ENCODE measurements at regions not wholly inside any gene's neighbourhood (a gene's known extent, or its start where the extent isn't known, plus 50 kb on each side); places are given as distances from the start of the nearest gene placed in this dataset.

DNA sequence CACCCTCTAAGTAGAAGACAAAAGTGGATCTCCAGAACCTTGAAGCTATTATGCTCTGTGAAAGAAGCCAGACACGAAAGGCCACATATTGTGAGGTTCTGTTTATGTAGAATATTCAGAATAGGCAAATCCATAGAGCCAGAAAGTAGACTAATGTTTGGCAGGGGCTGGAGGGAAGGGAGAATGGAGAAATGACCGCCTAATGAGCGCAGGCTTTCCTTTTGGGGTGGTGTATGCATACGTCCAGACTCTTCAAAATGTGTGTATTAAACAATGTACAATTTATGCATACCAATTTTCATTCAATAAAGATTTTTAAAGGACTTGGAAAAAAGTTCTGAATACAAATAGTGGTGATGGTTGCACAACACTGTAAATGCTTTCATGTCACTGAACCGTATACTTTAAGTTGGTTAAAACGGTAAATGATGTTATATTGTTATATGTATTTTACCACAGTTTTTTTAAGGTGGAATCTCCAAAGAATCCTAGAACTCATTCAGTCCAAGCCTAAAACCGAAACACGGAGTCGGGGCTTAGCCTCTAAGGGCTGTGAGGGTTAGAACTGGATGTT is 397.4 kb downstream of the SOX9 start:
- no peak for DNase-seq
- Mint-ChIP-seq H3K9me3 (no peaks in the 10 kb centered on the region), H3K4me1 (no peaks in the 10 kb centered on the region), H3K4me3 (no peak overlapping the region), H3K27ac (no peak overlapping the region), H3K27me3 (peaks cover 12% of the 10 kb centered on the region), H3K36me3 (ENCODE audit: low read depth) (no peaks in the 10 kb centered on the region)
- ChIA-PET CTCF (no interaction called here), POLR2A (no interaction called here)

GRCh38 chr17:72518753-72519597 is 398.2 kb downstream of the SOX9 start:
- Mint-ChIP-seq H3K36me3 (ENCODE audit: low read depth) (no peaks in the 10 kb centered on the region), H3K4me1 (no peaks in the 10 kb centered on the region), H3K27me3 (peaks cover 12% of the 10 kb centered on the region), H3K27ac (no peak overlapping the region), H3K9me3 (no peaks in the 10 kb centered on the region), H3K4me3 (no peak overlapping the region)
- CTCF ChIA-PET = no interaction called here
- DNase-seq = no peak
- POLR2A ChIA-PET = no interaction called here

DNA sequence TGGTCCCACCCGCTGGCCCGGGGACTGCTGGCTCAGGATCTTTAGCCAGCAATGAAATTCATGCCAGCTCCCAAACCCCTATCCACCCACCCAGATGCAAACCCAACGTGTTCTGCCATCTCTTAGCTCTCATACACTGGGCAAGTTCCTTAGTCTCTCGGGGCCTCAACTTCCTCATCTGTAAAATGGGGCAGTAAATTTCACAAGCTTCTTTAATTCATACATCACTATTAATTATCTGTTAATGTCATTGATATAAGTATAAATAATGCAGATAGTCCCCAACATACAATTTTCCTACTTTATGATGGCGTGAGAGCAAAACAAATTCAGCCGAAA is 398.7 kb downstream of the SOX9 start:
- Mint-ChIP-seq H3K4me1 (no peaks in the 10 kb centered on the region), H3K27me3 (peaks cover 12% of the 10 kb centered on the region), H3K36me3 (ENCODE audit: low read depth) (no peaks in the 10 kb centered on the region), H3K4me3 (no peak overlapping the region), H3K27ac (no peak overlapping the region), H3K9me3 (no peaks in the 10 kb centered on the region)
- CTCF ChIA-PET = no interaction called here
- DNase-seq = no peak
- POLR2A ChIA-PET = no interaction called here

GRCh38 chr17:72520665-72521303 is 400.0 kb downstream of the SOX9 start:
- H3K4me3 Mint-ChIP-seq = no peak overlapping the region
- no peaks in the 10 kb centered on the region for H3K4me1 Mint-ChIP-seq
- ChIA-PET POLR2A (no interaction called here), CTCF (interaction anchor here (0.5 to 0.6 kb wide), 2 partner anchors 108 to 149 kb away, joined by 3 read pairs; no protein-coding TSS in a partner anchor)
- no peak for DNase-seq
- no peaks in the 10 kb centered on the region for H3K36me3 Mint-ChIP-seq (ENCODE audit: low read depth)
- H3K27ac Mint-ChIP-seq = no peak overlapping the region
- H3K9me3 Mint-ChIP-seq = no peaks in the 10 kb centered on the region
- H3K27me3 Mint-ChIP-seq = peaks cover 12% of the 10 kb centered on the region

- CTCF ChIA-PET = no interaction called here
- peaks cover 6% of the 10 kb centered on the region for H3K27me3 Mint-ChIP-seq
- no peaks in the 10 kb centered on the region for H3K4me1 Mint-ChIP-seq
- no peak overlapping the region for H3K27ac Mint-ChIP-seq
- no peaks in the 10 kb centered on the region for H3K9me3 Mint-ChIP-seq
- POLR2A ChIA-PET = no interaction called here
- H3K4me3 Mint-ChIP-seq = no peak overlapping the region
- no peak for DNase-seq
- H3K36me3 Mint-ChIP-seq (ENCODE audit: low read depth) = no peaks in the 10 kb centered on the region
These were observed 402.7 kb downstream of the SOX9 start for GRCh38 chr17:72523491-72523890.

DNA sequence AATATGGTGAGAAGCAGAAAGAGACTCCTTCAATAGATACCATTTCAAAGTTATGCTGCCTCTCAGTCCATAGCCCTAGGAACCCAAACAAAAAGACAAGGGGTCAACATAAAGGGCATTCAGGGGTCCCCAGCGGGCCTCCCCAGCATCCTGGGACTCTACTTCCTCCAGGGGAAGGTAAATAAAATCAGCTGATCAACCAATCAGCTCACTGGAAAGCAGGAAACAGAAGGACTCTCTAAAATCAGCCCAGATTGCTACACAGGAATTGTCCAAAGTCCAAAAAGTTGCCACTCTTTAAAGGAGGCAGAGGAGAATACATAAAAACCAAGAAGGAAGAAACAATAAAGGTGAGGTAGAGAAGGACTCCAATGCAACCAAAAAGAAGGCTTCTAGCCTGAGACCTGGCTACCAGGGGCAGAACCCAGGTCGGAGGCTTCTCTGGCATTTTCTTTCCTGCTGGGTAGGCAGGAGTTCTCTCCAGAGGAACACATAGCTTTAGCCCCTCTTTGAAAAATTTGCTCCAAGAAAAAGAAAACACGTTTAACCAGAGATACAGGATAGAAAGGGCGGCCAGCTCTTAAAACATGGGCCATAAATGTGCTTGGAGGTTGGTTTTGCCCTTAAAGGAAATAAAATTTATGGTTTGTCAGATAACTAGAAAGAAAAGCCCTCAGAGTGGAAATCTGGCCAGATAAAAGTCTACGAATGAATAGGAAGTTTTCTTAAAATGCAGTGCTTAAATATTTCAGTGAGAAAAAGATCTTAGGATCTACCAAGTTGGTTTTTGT is 404.6 kb downstream of the SOX9 start:
- CTCF ChIA-PET = interaction anchor here (0.6 kb wide), 1 partner anchor 261 kb away, joined by 3 read pairs; no protein-coding TSS in a partner anchor
- H3K4me1 Mint-ChIP-seq = no peaks in the 10 kb centered on the region
- no peak overlapping the region for H3K4me3 Mint-ChIP-seq
- no peak overlapping the region for H3K27ac Mint-ChIP-seq
- H3K9me3 Mint-ChIP-seq = no peaks in the 10 kb centered on the region
- no peak for DNase-seq
- H3K27me3 Mint-ChIP-seq = peaks cover 3% of the 10 kb centered on the region
- no peaks in the 10 kb centered on the region for H3K36me3 Mint-ChIP-seq (ENCODE audit: low read depth)
- POLR2A ChIA-PET = no interaction called here

- POLR2A ChIA-PET = no interaction called here
- DNase-seq = no peak
- Mint-ChIP-seq H3K9me3 (no peaks in the 10 kb centered on the region), H3K36me3 (ENCODE audit: low read depth) (no peaks in the 10 kb centered on the region), H3K27ac (no peak overlapping the region), H3K27me3 (peaks cover 3% of the 10 kb centered on the region), H3K4me1 (no peaks in the 10 kb centered on the region), H3K4me3 (no peak overlapping the region)
- CTCF ChIA-PET = no interaction called here
These were observed 405.9 kb downstream of the SOX9 start for GRCh38 chr17:72526769-72527168.

DNA sequence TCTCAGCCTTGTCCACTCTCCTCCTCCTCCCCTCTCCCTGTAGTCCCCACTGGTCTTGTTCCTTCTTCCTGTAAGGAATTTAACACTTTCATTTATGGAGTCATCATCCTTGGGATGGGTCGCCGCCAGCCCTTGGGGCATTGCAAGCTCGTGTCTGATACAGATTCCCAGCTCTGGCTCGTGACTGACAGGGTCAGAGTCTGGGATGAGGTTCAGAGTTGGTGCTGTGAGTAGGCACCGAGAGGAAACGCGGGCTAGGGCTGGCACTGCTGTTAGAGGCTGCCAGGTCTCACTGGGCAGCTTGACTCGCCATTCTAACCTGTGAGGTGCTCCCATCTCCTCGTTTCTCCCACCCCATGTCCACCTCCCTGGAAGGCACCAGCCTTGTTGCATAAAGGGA is 407.0 kb downstream of the SOX9 start:
- no peak overlapping the region for H3K4me3 Mint-ChIP-seq
- no peak for DNase-seq
- no peaks in the 10 kb centered on the region for H3K36me3 Mint-ChIP-seq (ENCODE audit: low read depth)
- H3K4me1 Mint-ChIP-seq = no peaks in the 10 kb centered on the region
- peaks cover 3% of the 10 kb centered on the region for H3K27me3 Mint-ChIP-seq
- H3K9me3 Mint-ChIP-seq = no peaks in the 10 kb centered on the region
- H3K27ac Mint-ChIP-seq = no peak overlapping the region
- ChIA-PET POLR2A (no interaction called here), CTCF (no interaction called here)

DNA sequence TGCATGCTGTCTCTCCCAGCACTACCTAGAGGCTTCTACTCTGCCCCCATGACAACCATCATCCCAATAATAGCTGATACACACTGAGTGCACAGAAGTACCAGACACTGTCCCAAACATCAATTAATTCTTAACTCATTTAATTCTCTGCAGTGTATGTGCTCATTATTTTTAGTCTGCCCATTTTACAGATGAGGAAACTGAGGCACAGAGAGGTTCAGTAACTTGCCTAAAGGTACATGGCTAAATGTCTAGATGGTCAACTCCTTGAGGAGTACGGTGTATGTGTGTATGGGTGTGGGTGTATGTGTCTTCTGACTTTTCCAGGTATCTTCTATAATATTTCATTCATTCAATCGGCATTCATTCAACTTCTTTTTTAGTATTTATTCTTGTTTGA is 407.9 kb downstream of the SOX9 start:
- no peak overlapping the region for H3K27ac Mint-ChIP-seq
- CTCF ChIA-PET = no interaction called here

DNA sequence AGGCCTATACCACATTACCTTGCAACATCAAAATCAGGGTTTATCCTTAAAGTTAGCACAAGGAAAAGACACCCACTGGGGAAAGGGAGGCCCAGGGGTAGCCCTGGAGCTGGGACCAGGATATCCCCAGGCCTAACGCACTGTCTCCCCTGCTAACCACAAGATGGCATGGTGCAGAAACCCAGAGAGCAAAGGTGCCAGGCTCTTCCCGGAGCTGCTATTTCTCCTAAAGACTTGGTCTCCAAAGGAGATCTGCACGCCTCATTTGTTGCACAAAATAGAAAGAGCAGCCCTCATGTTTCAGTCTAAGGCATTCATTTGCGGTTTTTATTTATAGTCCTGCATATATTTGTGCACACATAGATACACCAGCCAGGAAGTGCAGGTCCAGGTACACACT is 408.6 kb downstream of the SOX9 start:
- no peaks in the 10 kb centered on the region for H3K4me1 Mint-ChIP-seq
- POLR2A ChIA-PET = no interaction called here
- DNase-seq = no peak
- H3K9me3 Mint-ChIP-seq = peaks cover 2% of the 10 kb centered on the region
- CTCF ChIA-PET = interaction anchor here (0.6 kb wide), 1 partner anchor 773 kb away, joined by 4 read pairs; no protein-coding TSS in a partner anchor
- no peaks in the 10 kb centered on the region for H3K36me3 Mint-ChIP-seq (ENCODE audit: low read depth)
- no peak overlapping the region for H3K27ac Mint-ChIP-seq
- H3K27me3 Mint-ChIP-seq = peaks cover 3% of the 10 kb centered on the region
- no peak overlapping the region for H3K4me3 Mint-ChIP-seq

More for the DNA sequence above, 407.9 kb downstream of the SOX9 start:
- Mint-ChIP-seq H3K4me3 (no peak overlapping the region), H3K9me3 (no peaks in the 10 kb centered on the region), H3K27me3 (peaks cover 3% of the 10 kb centered on the region), H3K36me3 (ENCODE audit: low read depth) (no peaks in the 10 kb centered on the region), H3K4me1 (no peaks in the 10 kb centered on the region)
- no peak for DNase-seq
- POLR2A ChIA-PET = no interaction called here

DNA sequence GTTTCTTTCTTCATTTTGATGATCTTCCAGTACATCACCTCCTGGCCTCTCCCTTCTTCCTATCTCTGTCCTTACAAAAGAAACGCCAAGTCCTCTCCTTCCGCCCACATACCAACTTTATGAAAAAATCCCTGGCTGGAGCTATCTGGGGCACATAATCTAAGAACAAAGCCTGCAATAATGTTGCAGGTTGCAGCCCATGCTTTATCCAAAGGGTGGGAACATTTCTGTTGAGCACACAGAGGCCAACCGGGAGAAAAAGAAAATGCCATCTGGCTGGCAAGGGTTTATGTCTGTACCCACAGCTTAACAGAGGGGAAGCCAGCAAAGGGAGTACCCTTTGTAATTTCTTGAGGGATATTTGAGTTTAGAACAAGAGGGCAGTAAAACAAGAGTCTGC is 409.6 kb downstream of the SOX9 start:
- peaks cover 2% of the 10 kb centered on the region for H3K9me3 Mint-ChIP-seq
- no peak for DNase-seq
- H3K27ac Mint-ChIP-seq = no peak overlapping the region
- peaks cover 3% of the 10 kb centered on the region for H3K27me3 Mint-ChIP-seq
- no peaks in the 10 kb centered on the region for H3K36me3 Mint-ChIP-seq (ENCODE audit: low read depth)
- H3K4me3 Mint-ChIP-seq = no peak overlapping the region
- ChIA-PET CTCF (no interaction called here), POLR2A (no interaction called here)
- no peaks in the 10 kb centered on the region for H3K4me1 Mint-ChIP-seq

GRCh38 chr17:72531729-72532128 is 410.9 kb downstream of the SOX9 start:
- H3K27ac Mint-ChIP-seq = no peak overlapping the region
- H3K4me3 Mint-ChIP-seq = no peak overlapping the region
- ChIA-PET CTCF (no interaction called here), POLR2A (no interaction called here)
- H3K9me3 Mint-ChIP-seq = peaks cover 2% of the 10 kb centered on the region
- H3K27me3 Mint-ChIP-seq = peaks cover 3% of the 10 kb centered on the region
- no peaks in the 10 kb centered on the region for H3K36me3 Mint-ChIP-seq (ENCODE audit: low read depth)
- no peak for DNase-seq
- no peaks in the 10 kb centered on the region for H3K4me1 Mint-ChIP-seq

GRCh38 chr17:72534265-72534664 is 413.4 kb downstream of the SOX9 start:
- Mint-ChIP-seq H3K4me3 (no peak overlapping the region), H3K36me3 (ENCODE audit: low read depth) (no peaks in the 10 kb centered on the region), H3K9me3 (peaks cover 2% of the 10 kb centered on the region), H3K4me1 (no peaks in the 10 kb centered on the region), H3K27me3 (peaks cover 3% of the 10 kb centered on the region), H3K27ac (no peak overlapping the region)
- no peak for DNase-seq
- POLR2A ChIA-PET = no interaction called here
- CTCF ChIA-PET = no interaction called here

Data from activated CD4-positive, alpha-beta T cell treated with anti-CD3 and anti-CD28 coated beads, Interleukin-2, amount 10 ng/mL, durations not matched to agents 7 days and 5 days (primary cell).